Peyer's patch (tissue), 4 donors: ENCODE measurements at regions not wholly inside any gene's neighbourhood (a gene's known extent, or its start where the extent isn't known, plus 50 kb on each side); places are given as distances from the start of the nearest gene placed in this dataset.
"Not testable (repeated sequence)": the region's sequence is repeated elsewhere in the genome, so short reads cannot be mapped to it uniquely, and the experiment has no call there.

ENCODE experiments used
- DNase-seq, 3 donors: peaks; one replicate each; pipeline ENCODE4 v3.0.0-alpha.2; 2017 to 2019
- H3K27ac ChIP-seq, 4 donors: fragments of 200-600 bp; sonication (generic); one replicate each; pipeline ENCODE4 v1.5.1; 2016 to 2019
- H3K27me3 ChIP-seq, 2 donors: fragments of 200-600 bp; sonication (generic); one replicate each; pipeline ENCODE4 v1.5.1; 2019
- H3K36me3 ChIP-seq, 3 donors: fragments of 200-600 bp; sonication (generic); one replicate each; pipeline ENCODE4 v1.5.1; 2016 to 2019
- H3K4me1 ChIP-seq, 4 donors: fragments of 200-600 bp; sonication (generic); one replicate each; pipeline ENCODE4 v1.5.1; 2016 to 2019
- H3K4me3 ChIP-seq, 4 donors: fragments of 200-600 bp; sonication (generic); 1 replicate in 3 of 4; 2 replicates in 1 of 4; pipeline ENCODE4 v1.5.1; 2016 to 2019; ENCODE audit warnings: mild to moderate bottlenecking in 1 of 4
- H3K9me3 ChIP-seq, 4 donors: fragments of 200-600 bp; sonication (generic); one replicate each; pipeline ENCODE4 v1.5.1; 2016 to 2019; ENCODE audit warnings: mild to moderate bottlenecking in 1 of 4
- POLR2A ChIP-seq, 2 donors: fragments of 450-650 bp; IDR thresholded peaks; one replicate each; pipeline ENCODE4 v1.5.1; 2017; ENCODE audit warnings: antibody characterized with exemption in 2 of 2, mild to moderate bottlenecking in 2 of 2, moderate library complexity in 2 of 2
- TF ChIP-seq, protein P1 (sequence below), 6 experiments: fragments of 450-650 bp in 4 of 6; fragments of 200-600 bp in 2 of 6; sonication (generic) in 1 of 6; IDR thresholded peaks; one replicate each; pipeline ENCODE4 v1.5.1; 2017 to 2019; ENCODE audit warnings: antibody characterized with exemption in 6 of 6, mild to moderate bottlenecking in 3 of 6, moderate library complexity in 1 of 6

DNA sequence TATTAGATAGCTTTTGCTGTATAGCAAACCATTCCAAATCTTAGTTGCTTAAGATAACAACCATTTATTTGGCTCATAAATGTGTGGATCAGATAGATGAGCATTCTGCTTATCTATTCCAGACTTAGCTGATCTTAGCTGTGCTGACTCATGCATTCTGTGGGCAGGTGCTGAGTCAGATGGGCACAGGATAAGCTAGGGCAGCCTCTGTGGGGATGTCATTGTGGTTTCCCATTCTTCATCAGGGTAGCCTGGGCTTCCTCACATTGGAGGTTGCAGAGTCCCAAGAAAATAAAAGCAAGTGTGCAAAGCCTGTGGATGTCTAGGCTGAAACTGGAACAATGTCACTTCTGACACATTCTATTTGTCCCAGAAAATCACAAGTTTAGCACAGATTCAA, 917.0 kb downstream of the TYW1 start:
- H3K4me1 ChIP-seq: no peaks in the 10 kb centered on the region
- H3K27ac ChIP-seq: no peak overlapping the region
- no peak for DNase-seq
- no peaks in the 10 kb centered on the region for H3K36me3 ChIP-seq
- no peaks in the 10 kb centered on the region for H3K27me3 ChIP-seq
- peaks cover 0 to 7% (median 3%) of the 10 kb centered on the region in 4 donors for H3K9me3 ChIP-seq
- TF ChIP-seq, protein P1, sequence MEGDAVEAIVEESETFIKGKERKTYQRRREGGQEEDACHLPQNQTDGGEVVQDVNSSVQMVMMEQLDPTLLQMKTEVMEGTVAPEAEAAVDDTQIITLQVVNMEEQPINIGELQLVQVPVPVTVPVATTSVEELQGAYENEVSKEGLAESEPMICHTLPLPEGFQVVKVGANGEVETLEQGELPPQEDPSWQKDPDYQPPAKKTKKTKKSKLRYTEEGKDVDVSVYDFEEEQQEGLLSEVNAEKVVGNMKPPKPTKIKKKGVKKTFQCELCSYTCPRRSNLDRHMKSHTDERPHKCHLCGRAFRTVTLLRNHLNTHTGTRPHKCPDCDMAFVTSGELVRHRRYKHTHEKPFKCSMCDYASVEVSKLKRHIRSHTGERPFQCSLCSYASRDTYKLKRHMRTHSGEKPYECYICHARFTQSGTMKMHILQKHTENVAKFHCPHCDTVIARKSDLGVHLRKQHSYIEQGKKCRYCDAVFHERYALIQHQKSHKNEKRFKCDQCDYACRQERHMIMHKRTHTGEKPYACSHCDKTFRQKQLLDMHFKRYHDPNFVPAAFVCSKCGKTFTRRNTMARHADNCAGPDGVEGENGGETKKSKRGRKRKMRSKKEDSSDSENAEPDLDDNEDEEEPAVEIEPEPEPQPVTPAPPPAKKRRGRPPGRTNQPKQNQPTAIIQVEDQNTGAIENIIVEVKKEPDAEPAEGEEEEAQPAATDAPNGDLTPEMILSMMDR (IDR thresholded peaks at IDR 0.05): no peak
- TF ChIP-seq POLR2A (IDR thresholded peaks at IDR 0.05): no peak
- no peak overlapping the region for H3K4me3 ChIP-seq

DNA sequence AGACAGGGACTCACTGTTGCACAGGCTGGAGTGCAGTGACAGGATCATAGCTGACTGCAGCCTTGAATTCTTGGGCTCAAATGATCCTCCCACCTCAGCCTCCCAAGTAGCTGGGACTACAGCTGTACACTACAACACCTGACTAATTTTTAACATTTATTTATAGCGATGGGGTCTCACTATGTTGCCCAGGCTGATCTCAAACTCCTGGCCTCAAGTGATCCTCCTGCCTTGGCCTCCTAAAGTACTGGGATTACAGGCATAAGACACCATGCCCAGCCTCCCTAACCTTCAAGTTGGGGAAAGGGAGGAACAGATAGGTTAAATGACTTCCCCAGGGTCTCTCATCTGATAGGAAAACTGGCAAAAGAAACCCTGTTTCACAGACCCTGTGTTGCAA, 919.5 kb downstream of the TYW1 start:
- H3K36me3 ChIP-seq, H3K4me1 ChIP-seq, H3K27me3 ChIP-seq, H3K27ac ChIP-seq, H3K4me3 ChIP-seq, DNase-seq, H3K9me3 ChIP-seq: not testable (repeated sequence)

DNA sequence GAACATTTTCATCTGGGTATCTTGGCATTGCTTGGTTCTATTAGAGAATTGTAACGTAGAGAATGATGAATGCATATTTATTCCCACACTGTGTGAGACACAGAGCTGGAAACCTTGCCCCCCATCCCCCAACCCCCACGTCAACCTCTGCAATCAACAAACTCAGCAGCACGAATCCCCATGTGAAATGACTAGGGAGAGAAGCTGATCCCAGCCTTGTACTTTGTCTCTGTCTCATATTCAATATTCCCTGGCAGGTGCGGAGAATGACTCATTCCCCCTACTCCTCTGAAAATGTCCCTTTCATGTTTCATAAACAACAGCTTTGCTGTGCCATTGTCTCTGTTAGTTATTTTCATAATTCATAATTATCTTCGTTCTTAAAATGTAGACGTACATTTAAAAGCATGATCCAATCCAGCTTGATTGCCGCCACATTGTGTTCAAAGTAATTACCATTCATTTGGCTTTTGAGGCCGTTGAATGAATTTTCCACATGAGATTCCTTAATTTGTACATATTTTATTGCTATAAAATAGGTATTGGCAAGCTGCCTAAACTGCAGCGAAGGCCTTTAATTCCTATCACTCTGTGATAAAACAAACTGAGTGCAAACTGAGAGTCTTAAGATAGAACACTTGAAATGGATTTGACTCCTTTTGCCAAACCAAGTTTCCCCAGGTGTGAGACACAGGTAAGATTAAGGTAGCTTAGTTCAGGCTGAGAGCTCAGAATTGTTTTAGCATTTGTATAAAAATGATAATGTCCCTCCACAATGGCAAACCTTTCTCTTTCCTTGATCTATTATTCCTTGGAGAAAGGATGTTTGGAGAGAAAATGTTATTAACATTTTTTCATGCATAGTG, 920.2 kb downstream of the TYW1 start:
- TF ChIP-seq, protein P1 (IDR thresholded peaks at IDR 0.05): no peak
- no peak for TF ChIP-seq POLR2A (IDR thresholded peaks at IDR 0.05)
- no peaks in the 10 kb centered on the region for H3K27me3 ChIP-seq
- no peak for DNase-seq
- no peaks in the 10 kb centered on the region for H3K4me1 ChIP-seq
- H3K27ac ChIP-seq: no peak overlapping the region
- no peak overlapping the region for H3K4me3 ChIP-seq
- H3K36me3 ChIP-seq: no peaks in the 10 kb centered on the region
- peaks cover 0 to 7% (median 3%) of the 10 kb centered on the region in 4 donors for H3K9me3 ChIP-seq

DNA sequence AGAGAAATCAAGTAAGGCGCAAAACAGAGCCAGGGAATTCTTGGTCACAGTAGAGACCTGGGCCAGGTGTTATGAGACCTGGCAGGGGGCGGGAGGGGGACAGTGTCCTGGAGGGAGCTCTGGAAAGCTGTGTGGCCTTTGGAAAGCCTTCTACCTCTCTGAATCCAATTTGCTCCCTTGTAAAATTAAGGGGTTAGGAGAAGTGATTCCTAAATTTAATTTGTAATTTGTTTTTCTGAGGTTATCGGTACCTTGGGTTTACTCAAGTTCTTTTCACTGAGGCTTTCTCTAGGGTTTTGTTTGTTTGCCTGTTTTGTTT, 920.8 kb downstream of the TYW1 start:
- TF ChIP-seq POLR2A (IDR thresholded peaks at IDR 0.05): no peak
- TF ChIP-seq, protein P1 (IDR thresholded peaks at IDR 0.05): no peak
- Histone ChIP-seq H3K27me3 (no peaks in the 10 kb centered on the region), H3K36me3 (no peaks in the 10 kb centered on the region)

DNA sequence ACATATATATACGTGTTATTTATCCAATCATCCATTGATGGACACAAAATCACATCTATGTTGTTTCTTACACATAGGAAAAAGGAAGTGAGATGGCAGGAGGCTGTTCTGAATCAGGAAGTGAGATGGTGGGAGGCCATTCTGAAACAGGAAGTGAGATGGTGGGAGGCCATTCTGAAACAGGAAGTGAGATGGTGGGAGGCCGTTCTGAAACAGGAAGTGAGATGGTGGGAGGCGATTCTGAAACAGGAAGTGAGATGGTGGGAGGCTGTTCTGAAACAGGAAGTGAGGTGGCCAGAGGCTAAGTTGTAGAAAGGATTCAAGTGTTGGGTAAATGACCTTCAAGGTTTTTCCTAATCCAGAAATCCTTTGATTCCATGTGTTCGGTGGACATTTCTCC, 921.5 kb downstream of the TYW1 start:
- H3K27ac ChIP-seq: no peak overlapping the region
- no peak for DNase-seq
- H3K9me3 ChIP-seq: peaks cover 0 to 10% (median 4%) of the 10 kb centered on the region in 4 donors
- H3K36me3 ChIP-seq: no peaks in the 10 kb centered on the region
- no peaks in the 10 kb centered on the region for H3K4me1 ChIP-seq
- TF ChIP-seq, protein P1 (IDR thresholded peaks at IDR 0.05): no peak
- no peak for TF ChIP-seq POLR2A (IDR thresholded peaks at IDR 0.05)
- no peaks in the 10 kb centered on the region for H3K27me3 ChIP-seq
- H3K4me3 ChIP-seq: no peak overlapping the region

More for the DNA sequence above, 920.8 kb downstream of the TYW1 start:
- Histone ChIP-seq H3K9me3 (peaks cover 0 to 8% (median 4%) of the 10 kb centered on the region in 4 donors), H3K27ac (no peak overlapping the region), H3K4me1 (no peaks in the 10 kb centered on the region), H3K4me3 (no peak overlapping the region)
- DNase-seq: no peak

DNA sequence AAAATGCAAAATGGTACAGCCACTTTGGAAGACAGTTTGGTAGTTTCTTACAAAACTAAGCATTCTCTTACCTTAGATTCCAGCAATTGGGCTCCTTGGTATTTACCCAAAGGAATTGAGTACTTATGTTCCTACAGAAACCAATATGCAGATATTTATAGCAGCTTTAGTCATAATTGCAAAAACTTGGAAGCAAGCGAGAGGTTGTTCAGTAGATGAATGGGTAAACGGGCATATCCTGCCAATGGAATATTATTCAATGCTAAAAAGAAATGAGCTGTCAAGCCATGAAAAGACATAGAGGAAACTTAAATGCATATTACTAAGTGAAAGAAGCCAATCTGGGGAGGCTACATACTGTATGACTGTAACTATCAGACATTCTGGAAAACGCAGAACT, 926.7 kb downstream of the TYW1 start:
- H3K27me3 ChIP-seq: no peaks in the 10 kb centered on the region

More for the DNA sequence above, 926.7 kb downstream of the TYW1 start:
- no peaks in the 10 kb centered on the region for H3K4me1 ChIP-seq
- no peak overlapping the region for H3K27ac ChIP-seq
- H3K4me3 ChIP-seq: no peak overlapping the region
- TF ChIP-seq POLR2A (IDR thresholded peaks at IDR 0.05): no peak
- TF ChIP-seq, protein P1 (IDR thresholded peaks at IDR 0.05): no peak
- DNase-seq: no peak
- peaks cover 0 to 8% (median 1%) of the 10 kb centered on the region in 4 donors for H3K9me3 ChIP-seq
- no peaks in the 10 kb centered on the region for H3K36me3 ChIP-seq
